ENCODE measurements at regions not wholly inside any gene's neighbourhood (a gene's known extent, or its start where the extent isn't known, plus 50 kb on each side); places are given as distances from the start of the nearest gene placed in this dataset.

DNA sequence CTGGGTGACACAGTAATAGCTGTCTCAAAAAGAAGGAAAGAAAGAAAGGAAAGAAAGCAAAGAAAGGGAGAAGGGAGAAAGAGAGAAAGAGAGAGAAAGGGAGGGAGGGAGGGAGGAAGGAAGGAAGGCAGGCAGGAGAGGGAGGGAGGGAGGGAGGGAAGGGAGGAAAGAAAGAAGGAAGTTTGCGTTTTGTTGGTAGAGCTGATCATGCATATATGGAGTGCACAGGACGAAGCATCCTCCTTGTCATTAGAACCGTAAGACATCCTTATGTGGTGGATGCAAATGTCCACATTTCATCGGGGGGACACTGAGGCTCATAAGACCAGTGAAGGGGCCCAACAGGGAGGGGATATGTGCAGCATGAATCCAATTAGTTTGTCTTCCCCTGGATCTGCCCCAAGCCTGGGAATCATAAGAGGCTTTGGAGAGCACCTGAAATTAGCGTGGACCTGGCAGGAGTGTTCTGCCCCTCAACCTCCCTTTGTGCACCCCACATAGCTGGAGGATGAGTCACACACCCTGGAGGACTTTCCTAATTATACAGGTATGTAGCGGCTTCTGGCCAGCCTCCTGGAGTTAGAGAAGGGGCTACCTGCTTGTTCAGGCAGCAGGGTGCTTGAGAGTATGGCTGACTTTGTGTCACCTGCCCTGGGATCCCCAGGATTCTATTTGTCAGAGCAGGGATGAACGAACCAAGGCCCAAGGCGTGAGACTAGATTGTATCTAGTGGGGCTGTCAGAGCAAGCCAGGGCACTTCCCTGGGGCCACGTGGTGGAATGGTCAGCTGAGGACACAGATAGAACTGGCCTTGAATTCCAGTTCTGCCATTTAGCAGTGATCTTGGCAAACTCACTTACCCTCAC, 119.7 kb upstream of the CD82 start:
- no peak for DNase-seq
- ATAC-seq: no peak
- intact Hi-C loops (cut with micrococcal nuclease): no loop called here

- DNase-seq (no peak), ATAC-seq (no peak)
- intact Hi-C loops (cut with micrococcal nuclease): no loop called here
Observed at GRCh38 chr11:44446366-44446762, 119.1 kb upstream of the CD82 start.

DNA sequence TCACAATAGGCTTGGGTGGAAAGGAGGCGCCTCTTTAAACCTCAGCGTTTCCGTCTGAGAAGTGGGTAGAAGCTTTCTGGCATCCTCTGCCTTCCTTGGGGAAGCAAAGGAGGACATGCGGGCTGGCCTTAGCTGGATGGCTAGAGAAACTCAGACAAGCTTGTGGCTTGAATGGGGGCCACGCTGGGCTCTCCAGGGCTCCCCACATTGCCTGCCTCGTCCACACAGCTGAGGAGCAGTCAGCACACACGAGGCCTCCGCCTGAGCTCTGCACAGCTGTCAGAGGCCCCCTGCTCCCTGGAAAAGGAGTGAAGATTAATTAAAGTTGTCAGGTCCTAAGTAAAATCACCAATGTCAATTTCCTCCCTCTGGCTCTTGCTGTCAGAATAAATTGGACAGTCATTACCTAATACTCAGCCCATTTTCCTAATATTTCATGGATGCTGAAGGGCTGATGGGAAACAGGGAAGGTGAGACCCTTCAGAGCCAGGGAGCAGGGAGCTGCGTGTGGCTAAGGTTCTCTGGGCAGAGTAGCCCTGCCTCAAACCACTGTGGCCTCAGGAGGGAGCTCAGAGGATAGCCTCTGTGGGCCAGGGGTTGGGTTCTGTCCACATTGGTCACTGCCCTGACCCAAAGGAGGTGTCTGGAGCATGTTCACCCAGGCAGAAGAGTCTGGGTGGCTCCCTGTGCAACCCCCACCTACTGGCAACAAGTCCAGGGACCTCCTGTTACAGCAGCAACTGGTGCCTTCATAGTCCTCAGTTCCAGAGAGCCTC, 118.3 kb upstream of the CD82 start:
- intact Hi-C loops (cut with micrococcal nuclease): no loop called here
- no peak for ATAC-seq

GRCh38 chr11:44450295-44450932, 115.0 kb upstream of the CD82 start:
- intact Hi-C loops (cut with micrococcal nuclease): no loop called here
- DNase-seq (peak; percentile 51), ATAC-seq (peak; percentile 70)

More for the DNA sequence above, 118.3 kb upstream of the CD82 start:
- DNase-seq: no peak

DNA sequence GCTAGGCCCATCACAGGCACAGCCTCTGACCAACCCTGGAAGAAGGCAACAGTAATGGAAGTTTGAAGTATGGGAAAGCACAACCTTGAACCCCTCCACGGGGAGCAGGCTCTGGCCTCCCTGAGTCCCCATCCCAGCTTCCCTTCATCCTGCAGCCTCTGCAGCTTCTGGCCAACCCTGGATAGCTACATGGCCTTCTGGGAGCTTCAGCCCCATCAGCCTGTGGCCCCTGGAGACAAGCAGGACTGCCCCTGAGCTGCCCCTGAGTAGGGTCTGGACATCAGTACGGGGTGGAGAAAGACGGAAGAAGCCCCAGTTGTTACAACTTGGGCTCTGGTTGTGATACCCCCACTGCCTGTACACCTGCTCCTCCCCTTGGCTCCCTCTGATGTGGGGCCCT, 113.8 kb upstream of the CD82 start:
- ATAC-seq: no peak
- intact Hi-C loops (cut with micrococcal nuclease): no loop called here
- no peak for DNase-seq

DNA sequence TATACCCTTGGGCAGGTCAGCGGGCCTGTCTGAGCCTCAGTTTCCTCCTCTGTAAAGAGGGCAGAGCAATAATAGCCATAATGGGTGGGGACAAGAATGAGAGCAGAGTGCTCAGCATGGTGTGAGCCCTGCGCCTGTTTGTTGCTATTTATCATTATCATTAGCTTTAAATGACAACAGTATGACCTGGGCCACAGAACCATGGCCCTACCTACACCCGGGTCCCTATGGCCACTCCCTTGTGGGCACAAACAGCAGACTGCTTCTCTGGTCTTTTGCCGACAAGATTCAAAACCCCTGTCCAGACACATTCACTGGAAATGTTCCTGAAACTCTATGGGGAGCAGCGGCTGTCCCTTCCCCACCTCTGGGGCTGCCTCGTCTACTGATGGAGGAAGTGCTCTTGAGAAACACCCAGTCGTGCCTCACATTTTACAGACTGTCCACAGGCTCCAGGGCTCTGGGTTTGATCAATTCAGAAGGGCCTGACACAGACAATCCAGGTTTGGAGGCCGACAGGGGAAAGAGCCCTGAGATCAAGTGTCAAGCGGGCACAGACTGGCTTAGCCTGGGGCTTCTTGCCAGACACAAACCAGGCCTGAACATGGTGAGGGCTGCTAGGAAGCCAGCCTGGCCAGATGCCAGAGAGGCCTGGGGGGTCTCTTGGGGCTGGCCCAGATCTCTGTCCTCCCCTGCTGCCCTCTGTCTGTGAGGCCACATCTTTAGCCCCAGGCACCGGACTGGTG, 112.5 kb upstream of the CD82 start:
- intact Hi-C loops (cut with micrococcal nuclease): no loop called here
- ATAC-seq (peak; percentile 22), DNase-seq (no peak)

DNA sequence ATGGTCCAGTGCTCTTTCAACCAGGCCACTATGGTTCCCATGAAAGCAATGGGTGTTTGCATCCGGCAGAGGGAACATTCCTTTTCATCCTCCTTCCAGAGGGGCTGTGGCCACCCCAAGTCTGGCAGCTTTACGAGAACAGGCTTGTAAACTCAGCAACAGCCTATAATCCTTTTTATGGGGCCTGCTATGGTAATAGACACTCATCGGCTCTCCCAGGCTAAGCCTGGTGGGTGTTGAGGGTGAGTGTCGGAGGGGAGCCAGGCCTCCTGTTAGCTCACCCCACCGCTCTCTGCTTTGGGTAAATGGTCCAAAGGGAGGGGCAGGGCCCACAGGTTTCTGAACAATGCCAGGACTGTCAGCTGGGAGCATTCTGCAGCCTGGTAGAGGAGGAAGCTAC, 111.6 kb upstream of the CD82 start:
- intact Hi-C loops (cut with micrococcal nuclease): no loop called here

DNA sequence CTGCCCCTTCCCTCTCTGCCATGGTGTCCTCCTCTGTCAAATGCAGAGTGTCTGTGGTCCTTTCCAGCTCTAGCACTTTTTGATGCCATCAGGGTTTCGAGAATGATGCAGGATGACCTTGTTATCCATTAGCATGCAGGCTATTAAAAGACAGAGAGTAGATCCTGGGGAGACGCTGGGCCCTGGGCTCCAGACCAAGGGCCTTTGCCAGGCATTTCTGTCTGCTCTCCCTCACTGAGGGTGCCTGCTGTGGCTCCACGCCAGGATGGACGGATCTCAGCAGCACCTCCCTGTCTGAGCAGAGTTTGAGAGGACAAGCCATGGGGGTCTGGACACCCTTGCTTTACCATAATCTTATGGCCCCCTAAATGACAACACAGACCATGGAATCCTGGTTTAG, 110.8 kb upstream of the CD82 start:
- ATAC-seq (peak; percentile 35), DNase-seq (peak; percentile 46)

More for the DNA sequence above, 111.6 kb upstream of the CD82 start:
- DNase-seq: no peak
- no peak for ATAC-seq

DNA sequence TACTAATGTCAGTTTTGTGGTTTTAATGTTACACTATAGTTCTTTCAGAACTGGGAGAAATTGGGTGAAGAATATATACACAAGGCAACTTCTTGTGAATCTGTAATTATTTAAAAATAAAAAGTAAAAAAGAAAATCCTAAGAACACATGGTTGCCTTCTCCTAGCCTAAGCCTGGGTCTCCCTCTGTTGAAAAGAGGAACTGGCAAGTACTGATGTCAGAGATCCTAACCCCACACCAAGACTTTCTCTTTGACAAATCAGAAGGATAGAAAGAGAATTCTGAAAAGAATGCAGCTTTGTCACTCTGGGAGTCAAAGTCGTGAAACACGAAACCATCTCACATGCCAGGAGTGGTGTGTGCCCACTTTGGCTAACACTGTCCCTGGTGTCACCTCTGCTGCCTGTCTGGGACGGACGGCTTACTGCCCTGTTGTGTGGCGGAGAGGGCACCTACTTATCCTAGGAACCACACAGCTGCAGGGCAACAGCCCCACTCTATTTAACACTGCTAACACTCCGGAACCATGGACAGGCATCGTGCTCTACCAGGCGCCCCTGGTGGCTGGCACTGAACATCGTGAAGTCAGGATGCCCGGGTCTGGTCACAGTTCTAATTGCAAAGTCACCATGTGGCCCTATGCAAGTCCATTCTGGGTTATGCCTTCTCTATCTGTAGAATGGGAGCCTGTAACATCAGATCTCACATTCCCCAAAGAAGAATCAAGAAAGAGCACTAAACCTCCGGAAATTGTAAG, 108.7 kb upstream of the CD82 start:
- peak; percentile 52 for DNase-seq
- ATAC-seq: peak; percentile 80
- intact Hi-C loops (cut with micrococcal nuclease): no loop called here

More for the DNA sequence above, 110.8 kb upstream of the CD82 start:
- intact Hi-C loops (cut with micrococcal nuclease): no loop called here

DNA sequence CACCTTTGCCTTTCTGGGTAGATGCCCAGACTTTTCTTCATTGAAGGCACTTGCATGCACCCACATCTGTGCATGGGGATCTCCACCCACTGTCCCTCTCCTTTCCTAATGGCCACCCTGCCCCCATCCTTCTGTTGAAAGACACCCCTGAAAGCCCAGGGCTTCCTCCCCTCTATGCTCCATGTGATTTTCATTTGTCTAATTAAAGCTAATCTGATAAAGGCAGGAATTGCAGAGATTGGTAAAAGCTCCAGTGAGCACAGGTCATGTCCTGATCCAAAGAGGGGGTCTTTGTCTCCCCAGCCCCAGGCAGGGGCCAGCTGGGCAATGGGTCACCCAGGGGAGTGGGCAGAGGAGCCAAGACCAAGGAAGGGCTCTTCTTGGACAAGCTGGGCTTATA, 107.6 kb upstream of the CD82 start:
- ATAC-seq (no peak), DNase-seq (no peak)
- intact Hi-C loops (cut with micrococcal nuclease): no loop called here

DNA sequence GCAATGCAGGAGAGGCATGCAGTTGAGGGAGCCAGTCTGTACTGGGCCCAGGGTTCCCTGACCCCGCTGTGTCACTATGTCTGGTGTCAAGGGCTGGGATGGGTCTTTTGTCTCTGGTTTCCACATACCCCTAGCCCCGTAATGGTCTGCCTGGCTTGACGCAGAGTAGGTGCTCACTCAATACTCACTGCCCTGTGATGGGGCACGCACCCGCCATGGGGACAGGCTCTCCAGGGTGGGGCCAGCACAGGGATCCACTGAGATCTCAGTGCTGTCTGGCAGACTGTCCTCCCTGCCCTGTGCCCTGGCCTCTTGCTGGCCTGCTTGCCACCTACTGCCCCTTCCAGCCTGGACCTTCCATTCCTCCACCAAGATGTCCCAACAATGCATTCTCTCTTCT, 101.7 kb upstream of the CD82 start:
- intact Hi-C loops (cut with micrococcal nuclease): no loop called here
- ATAC-seq (no peak), DNase-seq (no peak)

DNA sequence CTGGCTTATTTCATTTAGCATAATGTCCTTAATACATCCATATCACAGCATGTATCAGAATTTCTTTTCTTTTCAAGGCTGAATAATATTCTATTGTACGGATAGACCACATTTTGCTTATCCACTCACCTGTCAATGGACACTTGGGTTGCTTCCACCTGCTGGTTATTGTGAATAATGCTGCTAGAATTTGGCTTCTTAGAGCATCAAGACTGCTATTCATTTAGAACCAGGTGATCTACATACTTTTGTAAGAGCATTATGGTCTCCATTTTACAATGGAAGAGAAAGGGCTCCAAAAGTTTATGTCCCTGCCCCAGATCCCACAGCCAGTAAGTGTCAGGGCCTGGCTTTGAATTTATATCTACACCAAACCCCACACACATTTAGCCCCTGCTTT, 100.7 kb upstream of the CD82 start:
- ATAC-seq (no peak), DNase-seq (no peak)
- intact Hi-C loops (cut with micrococcal nuclease): no loop called here

DNA sequence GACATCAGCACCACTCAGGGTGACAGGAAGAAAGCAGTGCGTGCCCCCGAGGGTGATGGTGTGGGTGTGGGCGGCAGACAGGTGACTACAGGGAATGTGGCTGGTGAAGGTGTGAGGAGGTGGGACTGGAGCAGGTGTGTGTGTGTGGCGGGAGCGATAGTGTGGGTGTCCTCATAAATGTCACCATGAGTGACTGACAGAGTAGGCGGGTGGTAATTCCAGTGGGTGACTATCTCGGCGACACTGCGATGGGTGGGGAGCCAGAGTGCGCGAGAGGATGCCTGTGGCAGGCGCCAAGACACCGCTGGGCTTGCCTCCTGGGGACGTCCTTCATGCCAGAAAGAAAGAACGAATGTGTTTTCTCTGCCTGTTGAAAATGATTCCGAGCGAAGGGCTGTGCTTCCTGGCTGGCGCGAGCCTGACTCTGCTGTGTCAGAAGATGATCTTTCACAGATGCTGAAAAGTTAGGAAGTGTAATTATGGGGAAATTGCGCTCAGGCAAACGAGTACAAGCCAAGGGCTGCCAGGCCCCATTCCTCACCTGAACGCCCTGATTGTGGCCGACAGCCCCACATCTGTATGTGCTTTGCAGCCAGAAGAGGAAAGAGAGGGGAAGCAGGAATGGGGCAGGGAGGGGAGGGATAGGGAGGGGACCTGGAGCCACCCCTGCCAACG, 98.8 kb upstream of the CD82 start:
- intact Hi-C loops (cut with micrococcal nuclease): no loop called here
- DNase-seq: no peak
- no peak for ATAC-seq

DNA sequence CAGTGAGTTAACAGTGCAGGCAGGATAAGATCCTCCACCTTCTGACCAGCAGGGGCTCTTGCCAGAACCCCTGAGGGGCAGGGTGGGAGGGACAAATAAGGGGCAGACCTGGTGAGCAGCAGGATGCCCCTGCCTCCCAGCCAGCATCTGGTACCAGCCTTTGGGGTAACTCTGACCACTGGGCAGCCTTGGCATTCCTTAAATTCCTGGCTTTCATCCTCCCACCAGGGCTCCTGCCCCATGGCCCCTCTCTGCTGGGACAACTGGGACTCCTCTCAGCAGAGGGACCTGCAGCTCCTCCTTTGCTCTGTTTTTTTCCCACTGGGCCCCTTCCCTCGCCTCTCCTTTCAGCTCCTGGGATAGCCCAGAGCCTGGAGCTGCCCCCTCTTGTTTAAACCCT, 98.0 kb upstream of the CD82 start:
- intact Hi-C loops (cut with micrococcal nuclease): no loop called here
- DNase-seq (no peak), ATAC-seq (no peak)

GRCh38 chr11:44467931-44468330, 97.5 kb upstream of the CD82 start:
- ATAC-seq: no peak
- no peak for DNase-seq
- intact Hi-C loops (cut with micrococcal nuclease): no loop called here

- intact Hi-C loops (cut with micrococcal nuclease): no loop called here
- DNase-seq: no peak
- peak; percentile 74 for ATAC-seq
Observed at GRCh38 chr11:44468345-44468988, 97.0 kb upstream of the CD82 start.

DNA sequence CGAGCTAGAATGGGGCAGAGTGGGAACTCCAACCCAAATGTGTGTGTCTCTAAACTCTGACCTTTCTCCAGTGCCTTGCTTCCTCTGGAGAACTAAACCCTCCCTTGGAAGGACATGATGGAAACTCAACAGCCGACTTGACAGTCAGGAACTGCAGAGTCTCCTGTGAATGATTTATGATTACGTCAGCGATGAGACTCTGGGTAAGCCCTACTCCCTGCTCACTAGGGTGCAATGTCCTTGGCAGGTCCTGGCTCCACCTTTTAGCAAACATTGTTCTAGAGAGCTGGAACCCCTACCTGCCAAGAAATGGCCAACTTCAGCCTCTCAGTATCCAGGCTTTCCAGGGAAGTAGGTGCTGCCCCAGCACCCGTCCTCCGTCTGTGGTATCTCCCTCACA, 96.1 kb upstream of the CD82 start:
- intact Hi-C loops (cut with micrococcal nuclease): no loop called here
- ATAC-seq (no peak), DNase-seq (no peak)

- DNase-seq (peak; percentile 62), ATAC-seq (peak; percentile 74)
- intact Hi-C loops (cut with micrococcal nuclease): no loop called here
Observed at GRCh38 chr11:44470854-44471253, 94.6 kb upstream of the CD82 start.

Data from left ventricle myocardium superior (tissue), 1 donor.